ENCODE measurements at regions not wholly inside any gene's neighbourhood (a gene's known extent, or its start where the extent isn't known, plus 50 kb on each side); places are given as distances from the start of the nearest gene placed in this dataset.
"Not testable (repeated sequence)": the region's sequence is repeated elsewhere in the genome, so short reads cannot be mapped to it uniquely, and the experiment has no call there.

DNA sequence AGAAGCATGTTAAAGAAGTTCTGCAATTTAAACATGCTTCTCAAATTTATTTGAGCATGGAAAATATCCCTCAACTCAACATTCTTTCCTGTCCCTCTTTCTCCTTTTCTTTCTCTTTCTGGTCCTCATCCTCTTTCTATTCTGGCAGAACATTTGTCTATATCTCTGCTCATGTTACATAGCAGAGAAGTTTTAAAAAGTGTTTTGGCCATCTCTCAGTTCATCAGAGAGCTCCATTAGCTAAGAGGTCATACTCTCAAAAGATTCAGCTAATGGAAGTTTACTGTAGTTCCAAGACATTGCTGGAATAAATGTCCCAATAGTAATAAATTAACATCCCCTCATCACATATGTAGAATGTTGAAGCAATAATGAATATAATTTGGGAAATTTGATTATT, 53.5 kb downstream of the XCL2 start:
- FAIRE-seq, result no peak

DNA sequence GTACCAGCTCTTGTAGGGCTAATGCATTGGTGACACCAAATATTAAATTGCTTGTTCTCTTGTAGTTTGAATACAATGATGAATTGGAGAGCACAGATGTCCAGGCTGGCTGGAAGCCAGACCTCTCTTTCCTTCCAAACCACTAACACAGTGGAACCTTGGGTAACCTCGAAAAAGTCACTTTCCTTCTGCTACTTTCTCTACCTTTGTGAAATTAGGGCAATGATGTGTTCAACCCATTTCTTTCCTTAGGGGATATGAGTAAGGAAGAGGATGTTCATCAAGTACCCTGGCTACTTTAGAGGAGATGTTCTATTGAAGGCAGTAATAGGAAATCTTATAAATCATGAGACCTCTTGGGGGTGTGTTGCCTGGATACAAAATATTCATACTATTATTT, 55.7 kb downstream of the XCL2 start:
- FAIRE-seq (no peak), DNase-seq (ENCODE audit: extremely low spot score, insufficient read length, low read depth) (no peak)

More for the DNA sequence above, 53.5 kb downstream of the XCL2 start:
- no peak for DNase-seq (ENCODE audit: extremely low spot score, insufficient read length, low read depth)

DNA sequence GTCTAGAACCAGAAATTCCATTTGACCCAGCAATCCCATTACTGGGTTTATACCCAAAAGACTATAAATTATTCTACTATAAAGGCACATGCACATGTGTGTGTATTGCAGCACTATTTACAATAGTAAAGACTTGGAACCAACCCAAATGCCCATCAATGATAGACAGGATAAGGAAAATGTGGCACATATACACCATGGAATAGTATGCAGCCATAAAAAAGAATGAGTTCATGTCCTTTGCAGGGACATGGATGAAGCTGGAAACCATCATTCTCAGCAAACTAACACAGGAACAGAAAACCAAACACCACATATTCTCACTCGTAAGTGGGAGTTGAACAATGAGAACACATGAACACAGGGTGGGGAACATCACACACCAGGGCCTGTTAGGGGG, 57.0 kb downstream of the XCL2 start:
- not testable (repeated sequence) for FAIRE-seq; DNase-seq (ENCODE audit: extremely low spot score, insufficient read length, low read depth)

DNA sequence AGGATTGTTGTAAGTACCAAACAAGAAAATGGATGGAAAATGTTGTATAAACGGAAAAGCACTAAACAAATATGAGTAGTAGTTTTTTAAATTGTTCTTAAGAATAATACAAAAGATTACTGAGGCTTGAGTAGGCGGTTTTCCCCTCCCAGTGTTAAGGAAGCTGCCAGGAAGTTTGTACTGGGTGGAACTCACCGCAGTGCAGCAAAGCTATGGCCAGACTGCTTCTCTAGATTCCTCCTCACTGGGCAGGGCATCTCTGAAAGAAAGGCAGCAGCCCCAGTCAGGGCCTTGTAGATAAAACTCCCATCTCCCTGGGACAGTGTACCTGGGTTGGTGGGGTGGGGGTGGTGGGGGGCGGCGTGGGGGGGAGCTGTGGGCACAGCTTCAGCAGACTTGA, 58.7 kb downstream of the XCL2 start:
- DNase-seq (ENCODE audit: extremely low spot score, insufficient read length, low read depth) (no peak), FAIRE-seq (no peak)

DNA sequence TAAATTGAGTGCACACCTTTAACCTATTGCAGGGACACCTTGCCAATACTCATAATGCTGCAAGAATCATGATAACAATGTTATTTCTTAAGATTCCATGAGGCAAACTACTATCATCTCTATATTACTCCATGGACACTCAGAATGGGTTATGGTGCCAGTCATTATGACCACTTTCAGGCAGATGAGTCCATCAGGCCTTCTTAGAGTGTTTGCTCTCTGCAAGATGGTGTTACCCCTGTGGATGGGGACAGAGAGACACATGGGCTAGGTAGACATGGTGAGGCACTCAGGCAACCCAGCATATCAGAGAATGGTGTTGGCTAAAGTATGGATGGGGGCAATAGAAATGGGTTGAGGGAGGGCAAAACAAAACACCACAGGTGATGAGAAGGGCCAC, 59.7 kb downstream of the XCL2 start:
- no peak for FAIRE-seq

GRCh38 chr1:168483539-168483938, 60.3 kb downstream of the XCL2 start:
- DNase-seq (ENCODE audit: extremely low spot score, insufficient read length, low read depth), result no peak
- FAIRE-seq, result no peak

More for the DNA sequence above, 59.7 kb downstream of the XCL2 start:
- no peak for DNase-seq (ENCODE audit: extremely low spot score, insufficient read length, low read depth)

GRCh38 chr1:168482106-168482505, 61.7 kb downstream of the XCL2 start:
- FAIRE-seq (no peak), DNase-seq (ENCODE audit: extremely low spot score, insufficient read length, low read depth) (no peak)

DNA sequence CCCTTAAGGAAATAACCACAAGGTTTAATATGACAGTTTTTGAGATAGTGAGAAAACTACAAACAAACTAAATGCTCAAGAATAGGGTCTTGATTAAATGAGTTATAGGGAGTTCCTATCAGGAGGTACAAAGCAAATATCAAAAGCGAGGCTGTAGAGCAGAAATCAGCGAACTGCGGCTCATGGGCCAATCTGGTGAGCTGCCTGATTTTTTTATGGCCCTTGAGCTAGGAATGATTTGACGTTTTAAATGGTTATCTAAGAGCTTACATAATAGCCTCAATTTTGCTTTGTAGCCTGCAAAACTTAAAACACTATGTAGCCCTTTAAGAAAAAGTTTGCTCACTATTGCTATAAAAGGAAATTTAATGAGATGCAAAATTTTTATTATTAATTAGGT, 62.2 kb downstream of the XCL2 start:
- FAIRE-seq, result no peak
- DNase-seq (ENCODE audit: extremely low spot score, insufficient read length, low read depth), result no peak

DNA sequence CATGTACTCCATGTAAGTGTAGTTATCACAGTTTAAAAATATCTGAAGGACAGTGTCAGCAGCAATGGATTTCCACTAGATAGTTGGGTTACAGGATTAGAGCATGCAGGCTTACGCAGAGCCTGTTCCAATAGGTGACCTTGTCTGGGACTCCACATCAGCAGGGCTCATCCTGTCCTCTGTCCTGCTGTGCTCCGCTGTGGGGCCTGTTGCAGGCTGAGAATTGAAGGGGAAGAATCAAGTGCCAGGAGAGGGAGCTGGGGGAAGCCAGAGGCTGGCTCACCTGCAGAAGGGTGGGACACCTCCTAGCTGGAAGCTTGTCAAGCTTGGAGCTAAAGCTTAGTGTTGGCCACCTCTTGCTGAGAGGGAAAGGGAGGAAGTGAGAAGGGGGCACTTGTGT, 62.8 kb downstream of the XCL2 start:
- no peak for DNase-seq (ENCODE audit: extremely low spot score, insufficient read length, low read depth)
- FAIRE-seq, result no peak

GRCh38 chr1:168477792-168478191, 66.0 kb downstream of the XCL2 start:
- DNase-seq (ENCODE audit: extremely low spot score, insufficient read length, low read depth) (no peak), FAIRE-seq (no peak)

DNA sequence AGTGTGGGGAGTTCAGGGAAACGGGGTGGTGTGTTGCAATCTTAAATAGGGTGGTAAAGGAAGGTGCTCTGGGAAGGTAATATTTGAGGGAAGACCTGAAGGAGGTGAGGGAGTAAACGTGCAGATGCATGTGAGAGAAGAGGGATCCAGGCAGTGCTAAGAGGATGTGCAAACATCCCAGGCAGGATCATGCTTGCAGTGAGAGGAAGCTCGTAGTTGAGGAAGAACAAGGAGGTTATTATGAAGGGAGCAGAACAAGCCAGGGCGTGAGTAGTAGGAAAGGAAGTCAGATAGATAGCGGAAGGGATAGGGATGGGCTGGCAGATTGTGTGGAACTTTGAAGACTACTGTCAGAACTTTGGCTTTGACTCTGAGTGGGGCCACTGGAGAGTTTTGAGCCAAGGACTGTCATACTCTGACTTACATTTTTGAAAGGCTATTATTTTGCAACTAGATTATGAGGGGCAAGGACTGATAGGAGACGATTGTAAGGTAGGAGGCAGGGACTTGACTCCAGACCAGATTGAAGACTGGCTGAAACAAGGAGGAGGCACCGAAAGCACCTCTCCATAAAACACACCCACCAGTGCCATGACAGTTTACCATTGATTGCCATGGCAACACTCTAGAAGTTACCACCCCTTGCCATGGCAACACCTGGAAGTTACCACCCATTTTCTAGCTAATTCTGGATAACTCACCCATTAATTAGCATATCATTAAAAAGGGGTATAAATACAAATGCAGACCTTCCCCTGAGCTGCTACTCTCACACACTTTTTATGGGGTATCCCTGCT, 67.0 kb downstream of the XCL2 start:
- DNase-seq (ENCODE audit: extremely low spot score, insufficient read length, low read depth), result no peak
- no peak for FAIRE-seq

GRCh38 chr1:168474322-168474721, 69.5 kb downstream of the XCL2 start:
- no peak for FAIRE-seq
- no peak for DNase-seq (ENCODE audit: extremely low spot score, insufficient read length, low read depth)

DNA sequence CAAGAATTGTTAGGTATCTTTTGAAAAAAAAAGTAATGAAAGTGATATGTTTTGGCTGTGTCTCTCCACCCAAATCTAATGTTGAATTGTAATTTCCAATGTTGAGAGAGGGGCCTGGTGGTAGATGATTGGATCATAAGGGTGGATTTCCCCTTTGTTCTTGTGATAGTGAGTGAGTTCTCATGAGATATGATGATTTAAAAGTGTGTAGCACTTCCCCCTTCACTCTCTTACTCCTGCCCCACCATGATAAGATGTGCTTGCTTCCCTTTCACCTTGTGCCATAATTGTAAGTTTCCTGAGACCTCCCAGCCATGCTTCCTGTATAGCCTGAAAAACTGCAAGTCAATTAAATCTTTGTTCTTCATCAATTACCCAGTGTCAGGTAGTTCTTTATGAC, 70.7 kb downstream of the XCL2 start:
- FAIRE-seq (no peak), DNase-seq (ENCODE audit: extremely low spot score, insufficient read length, low read depth) (no peak)

- DNase-seq (ENCODE audit: extremely low spot score, insufficient read length, low read depth) (no peak), FAIRE-seq (no peak)
These were observed 71.6 kb downstream of the XCL2 start for GRCh38 chr1:168472223-168472622.

DNA sequence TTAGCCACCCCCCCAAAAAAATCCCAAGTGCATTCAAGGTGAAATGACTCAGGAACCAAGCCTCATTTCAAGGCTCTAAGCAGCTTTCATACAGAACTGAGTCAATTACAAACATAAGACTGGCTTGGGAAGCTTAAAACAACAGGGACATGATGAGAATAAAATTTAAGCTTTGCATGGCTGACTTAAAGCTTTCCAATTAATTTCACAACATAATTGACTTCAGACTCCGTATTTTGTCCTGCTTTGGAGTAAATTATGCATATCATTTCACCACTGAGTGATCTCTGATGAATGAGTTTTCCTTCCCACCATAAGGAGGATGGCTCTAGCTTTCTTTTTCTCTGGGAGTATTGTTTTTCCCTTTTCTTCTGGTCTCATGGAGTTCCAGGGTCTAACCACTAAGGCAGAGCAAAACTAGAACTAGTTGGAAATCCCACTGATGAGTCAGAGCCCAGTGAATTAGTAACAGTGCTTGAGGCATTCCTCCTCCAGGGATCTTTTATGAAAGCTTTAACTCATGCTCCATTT, 72.8 kb downstream of the XCL2 start:
- DNase-seq (ENCODE audit: extremely low spot score, insufficient read length, low read depth) (no peak), FAIRE-seq (peak; percentile 52)

DNA sequence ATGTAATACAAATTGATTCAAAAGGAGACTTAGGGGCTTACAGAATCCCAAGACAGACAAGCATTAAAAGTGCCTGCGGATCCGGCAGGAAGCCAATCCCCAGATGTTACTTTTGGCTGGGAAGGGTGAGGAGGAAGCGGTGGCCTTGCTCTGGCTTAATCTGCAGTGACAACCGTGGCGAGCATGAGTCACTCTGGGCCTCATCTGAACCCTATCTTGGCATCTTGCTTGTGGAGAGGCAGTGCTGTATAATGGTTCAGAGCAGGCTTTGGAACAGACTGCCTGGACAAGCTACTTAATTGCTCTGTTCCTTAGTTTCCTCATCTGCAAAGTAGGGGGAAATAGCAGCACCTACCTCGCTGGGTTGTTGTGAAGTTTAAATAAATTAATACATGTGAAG, 74.1 kb downstream of the XCL2 start:
- FAIRE-seq, result no peak

DNA sequence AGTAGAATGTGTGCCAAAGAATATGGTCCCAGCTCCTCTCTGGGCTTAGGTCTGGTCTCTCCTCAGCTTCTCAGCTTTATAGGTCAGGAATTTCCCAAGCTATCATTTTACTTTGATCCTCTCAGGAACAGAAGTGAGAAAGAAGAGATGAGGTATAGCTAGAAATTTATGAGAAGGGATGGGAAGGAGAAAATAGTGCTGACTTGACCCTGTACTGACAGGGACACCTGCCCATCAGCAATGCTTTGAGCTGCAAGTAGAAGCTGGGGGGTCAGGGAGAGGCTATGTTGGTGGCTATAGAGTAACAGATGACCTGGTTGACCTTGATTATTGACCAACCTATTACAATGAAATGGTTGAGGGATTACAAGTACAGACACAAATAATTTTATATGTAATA, 75.0 kb downstream of the XCL2 start:
- FAIRE-seq (peak; percentile 38), DNase-seq (ENCODE audit: extremely low spot score, insufficient read length, low read depth) (no peak)

More for the DNA sequence above, 74.1 kb downstream of the XCL2 start:
- no peak for DNase-seq (ENCODE audit: extremely low spot score, insufficient read length, low read depth)

GRCh38 chr1:168468042-168468809, 75.6 kb downstream of the XCL2 start:
- DNase-seq (ENCODE audit: extremely low spot score, insufficient read length, low read depth) (no peak), FAIRE-seq (peak; percentile 75)

DNA sequence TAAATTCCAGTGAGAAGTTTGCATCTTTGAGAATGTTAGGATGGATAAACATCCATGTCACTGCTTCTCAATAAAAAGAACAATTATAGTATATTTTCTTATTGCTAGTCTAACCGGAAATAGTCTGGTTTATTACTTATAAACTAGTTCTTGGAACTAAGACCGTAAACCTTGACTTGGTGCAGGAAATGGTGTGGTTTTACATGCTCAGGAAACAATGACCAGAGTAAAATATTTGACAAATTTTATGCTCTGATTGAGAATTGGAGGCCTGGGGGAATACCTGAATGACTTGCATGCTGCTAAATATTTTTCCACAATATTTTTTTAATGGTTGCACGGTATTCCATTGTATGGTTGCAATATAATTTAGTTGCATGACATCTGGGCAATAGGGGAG, 76.3 kb downstream of the XCL2 start:
- DNase-seq (ENCODE audit: extremely low spot score, insufficient read length, low read depth), result no peak
- FAIRE-seq, result peak; percentile 91

DNA sequence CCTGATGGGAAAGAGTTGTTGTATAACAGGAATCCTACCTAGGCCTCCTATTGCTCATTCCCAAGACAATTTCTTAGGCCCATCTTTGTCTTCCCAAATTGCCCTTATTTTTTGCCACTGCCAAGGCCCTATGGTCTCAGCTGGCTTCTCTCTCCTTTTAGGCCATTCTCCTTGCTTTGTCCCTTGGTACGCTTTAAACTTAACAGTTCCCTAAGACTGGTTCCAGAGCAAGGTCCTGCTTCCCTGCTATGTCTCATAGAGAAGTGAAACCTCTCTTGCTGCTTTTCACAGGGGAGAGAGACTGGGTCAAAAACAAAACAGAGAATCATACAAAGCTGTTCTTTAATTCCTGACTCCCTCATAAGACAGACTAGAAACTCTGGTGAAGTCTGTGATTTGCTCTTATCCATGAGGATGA, 77.1 kb downstream of the XCL2 start:
- DNase-seq (ENCODE audit: extremely low spot score, insufficient read length, low read depth) (peak; percentile 12), FAIRE-seq (no peak)

DNA sequence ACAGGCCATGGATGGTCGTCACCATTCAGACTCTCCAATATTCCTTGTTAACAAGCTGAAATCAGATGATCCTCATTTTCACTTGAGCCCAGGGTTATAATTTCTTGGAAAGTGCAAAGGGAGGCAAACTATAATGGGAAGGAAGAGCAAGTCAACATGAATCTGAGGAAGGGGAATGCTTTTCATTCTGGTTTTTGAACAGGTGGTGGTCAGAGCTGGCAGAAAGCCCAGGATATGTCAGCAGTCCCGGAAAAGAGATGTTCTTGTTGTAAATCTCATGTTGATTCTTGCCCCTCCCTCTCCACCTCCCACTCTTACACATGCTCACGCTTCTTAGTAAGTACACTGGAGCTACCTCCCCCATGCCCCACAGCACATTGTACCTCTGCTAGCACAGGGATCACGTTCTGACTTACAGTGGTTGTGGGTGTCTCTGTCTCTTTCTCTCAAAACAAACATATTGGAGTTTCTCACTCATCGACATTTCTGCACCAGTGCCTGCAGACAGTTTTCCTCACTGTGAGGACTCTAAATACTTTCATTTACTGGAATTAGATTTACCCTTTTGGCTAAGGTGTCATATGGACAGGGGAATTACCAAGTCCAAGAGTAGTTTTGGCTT, 77.6 kb downstream of the XCL2 start:
- peak; percentile 94 for FAIRE-seq
- peak; percentile 23 for DNase-seq (ENCODE audit: extremely low spot score, insufficient read length, low read depth)

All from GM18507 (cell line).